HCT116 (cell line): ENCODE measurements at regions not wholly inside any gene's neighbourhood (a gene's known extent, or its start where the extent isn't known, plus 50 kb on each side); places are given as distances from the start of the nearest gene placed in this dataset.

Experiments used
- CTCF ChIP-seq, 3 experiments: fragments of 200-600 bp in 1 of 3; sonication (generic) in 1 of 3; IDR thresholded peaks in 2 of 3; conservative IDR thresholded peaks in 1 of 3; 2 replicates each; pipeline ENCODE4 v1.5.1; 2012 to 2017; ENCODE audit warnings: low read depth in 2 of 3, low read length in 2 of 3, antibody characterized with exemption in 1 of 3, borderline replicate concordance in 1 of 3, control low read depth in 1 of 3, mild to moderate bottlenecking in 1 of 3, mixed read lengths in 1 of 3, mixed run types in 1 of 3, moderate library complexity in 1 of 3; ENCODE audit not compliant: insufficient read depth in 1 of 3
- EGR1 ChIP-seq: IDR thresholded peaks from 2 replicates; pipeline ENCODE4 v1.6.1; 2012; ENCODE audit warnings: low read depth
- EZH2 ChIP-seq: fragments of 200-600 bp; sonication (generic); IDR thresholded peaks from 2 replicates; pipeline ENCODE4 v1.6.1; 2017; ENCODE audit warnings: antibody characterized with exemption, mixed run types
- POLR2A ChIP-seq: IDR thresholded peaks from 2 replicates; pipeline ENCODE4 v1.7.0; 2011; ENCODE audit warnings: borderline replicate concordance; ENCODE audit not compliant: insufficient read depth, insufficient read length; ENCODE audit errors: extremely low read depth
- SIN3A ChIP-seq: IDR thresholded peaks from 2 replicates; pipeline ENCODE4 v1.6.1; 2012; ENCODE audit warnings: low read depth

- no peak for TF ChIP-seq POLR2A
- no peak for TF ChIP-seq EZH2
- no peak for TF ChIP-seq SIN3A
- no peak for TF ChIP-seq CTCF (IDR thresholded peaks at IDR 0.05 in 2 of 3, conservative IDR thresholded peaks at IDR 0.05 in 1 of 3; ENCODE audit: borderline replicate concordance in 1 of 3, insufficient read depth in 1 of 3, low read depth in 2 of 3, low read length in 2 of 3)
- TF ChIP-seq EGR1, result no peak
These were observed 69.8 kb upstream of the ATP5PO start for GRCh38 chr21:33985117-33986050.
